IMR-90 (cell line): ENCODE measurements at regions not wholly inside any gene's neighbourhood (a gene's known extent, or its start where the extent isn't known, plus 50 kb on each side); places are given as distances from the start of the nearest gene placed in this dataset.

Experiments
- ATAC-seq: fragments of 200-7000 bp; cut with Tn5 transposase; 2 replicates; pipeline ENCODE4 v1.9.1; 2020; ENCODE audit warnings: low read depth, mild to moderate bottlenecking, moderate library complexity
- BruUV-seq: library from RNA; stranded (reverse); fragments of 400-500 nt; replicated peaks from 2 replicates; lab custom pipeline; 2021; lab: Mats Ljungman, UMichigan
- CTCF ChIA-PET: fragments of 300-600 bp; formaldehyde crosslinking; extraction: SDS; loops from one replicate; lab custom pipeline; 2021; ENCODE audit warnings: antibody characterized with exemption; lab: Yijun Ruan, JAX
- POLR2A ChIA-PET: fragments of 300-600 bp; sonication (Branson Sonifier 250); formaldehyde crosslinking; loops from one replicate; lab custom pipeline; 2022; ENCODE audit warnings: antibody characterized with exemption; ENCODE audit not compliant: unreplicated experiment; lab: Charles Lee
- DNase-seq: peaks from one replicate; pipeline ENCODE4 v3.0.0; 2013
- H2AFZ ChIP-seq: replicated peaks from 2 replicates; pipeline ENCODE3; 2013; ENCODE audit warnings: low read length, mild to moderate bottlenecking; ENCODE audit not compliant: poor library complexity
- H2AK5ac ChIP-seq: 2 replicates; pipeline ENCODE4 v1.6.1; 2013; ENCODE audit warnings: low read depth, low read length, inconsistent platforms
- H2AK9ac ChIP-seq: replicated peaks from 2 replicates; pipeline ENCODE3; 2013; ENCODE audit warnings: mild to moderate bottlenecking, low read depth, low read length, moderate library complexity; ENCODE audit not compliant: poor library complexity
- H2BK120ac ChIP-seq: 2 replicates; pipeline ENCODE4 v1.6.1; 2013; ENCODE audit warnings: low read depth, low read length, inconsistent platforms
- H2BK15ac ChIP-seq: 3 replicates; pipeline ENCODE4 v1.6.1; 2013; ENCODE audit warnings: low read depth, low read length, inconsistent platforms
- H2BK20ac ChIP-seq: 2 replicates; pipeline ENCODE4 v1.6.1; 2013; ENCODE audit warnings: low read depth, mild to moderate bottlenecking, inconsistent platforms, low read length, moderate library complexity
- H2BK5ac ChIP-seq: 2 replicates; pipeline ENCODE4 v1.6.1; 2013; ENCODE audit warnings: mild to moderate bottlenecking, low read depth, low read length, inconsistent platforms; ENCODE audit not compliant: poor library complexity, severe bottlenecking
- H3K14ac ChIP-seq: replicated peaks from 2 replicates; pipeline ENCODE4 v1.6.1; 2013; ENCODE audit warnings: low read depth, low read length, inconsistent platforms
- H3K18ac ChIP-seq: 2 replicates; pipeline ENCODE4 v1.6.1; 2013; ENCODE audit warnings: low read depth, low read length, control low read depth
- H3K23ac ChIP-seq: 2 replicates; pipeline ENCODE4 v1.6.1; 2013; ENCODE audit warnings: low read depth, low read length, inconsistent platforms
- H3K27ac ChIP-seq: 2 replicates; pipeline ENCODE4 v1.5.1; 2013; ENCODE audit warnings: mild to moderate bottlenecking, control low read depth, low read length; ENCODE audit not compliant: insufficient read depth
- H3K27me3 ChIP-seq: 2 replicates; pipeline ENCODE4 v1.6.1; 2013; ENCODE audit warnings: low read length; ENCODE audit not compliant: control insufficient read depth, insufficient read depth
- H3K36me3 ChIP-seq: 2 replicates; pipeline ENCODE4 v1.6.1; 2013; ENCODE audit warnings: low read length, mixed read lengths; ENCODE audit not compliant: control insufficient read depth, insufficient read depth
- H3K4ac ChIP-seq: 2 replicates; pipeline ENCODE4 v1.6.1; 2013; ENCODE audit warnings: low read depth, low read length, inconsistent platforms
- H3K4me1 ChIP-seq: 2 replicates; pipeline ENCODE4 v1.6.1; 2013; ENCODE audit warnings: low read length, mixed read lengths; ENCODE audit not compliant: control insufficient read depth, insufficient read depth
- H3K4me2 ChIP-seq: 2 replicates; pipeline ENCODE4 v1.6.1; 2013; ENCODE audit warnings: low read depth, mild to moderate bottlenecking, control low read depth, low read length, moderate library complexity
- H3K4me3 ChIP-seq: 2 replicates; pipeline ENCODE4 v1.5.1; 2013; ENCODE audit warnings: low read depth, mild to moderate bottlenecking, control low read depth, low read length, moderate library complexity; ENCODE audit not compliant: insufficient read depth
- H3K56ac ChIP-seq: 2 replicates; pipeline ENCODE4 v1.6.1; 2013; ENCODE audit warnings: low read length, inconsistent platforms; ENCODE audit not compliant: insufficient read depth; ENCODE audit errors: extremely low read depth
- H3K79me1 ChIP-seq, 2 experiments: 2 replicates each; pipeline ENCODE4 v1.6.1; 2013; ENCODE audit warnings: low read length in 2 of 2, inconsistent platforms in 1 of 2, low read depth in 1 of 2
- H3K9ac ChIP-seq: 2 replicates; pipeline ENCODE4 v1.6.1; 2013; ENCODE audit warnings: low read depth, low read length, control low read depth
- H3K9me1 ChIP-seq: 2 replicates; pipeline ENCODE4 v1.6.1; 2013; ENCODE audit warnings: low read length, inconsistent platforms; ENCODE audit not compliant: insufficient read depth
- H3K9me3 ChIP-seq: 2 replicates; pipeline ENCODE4 v1.6.1; 2013; ENCODE audit warnings: low read length; ENCODE audit not compliant: control insufficient read depth, insufficient read depth
- H4K20me1 ChIP-seq: 2 replicates; pipeline ENCODE4 v1.6.1; 2013; ENCODE audit warnings: low read length, inconsistent platforms; ENCODE audit not compliant: insufficient read depth
- H4K5ac ChIP-seq: 2 replicates; pipeline ENCODE4 v1.6.1; 2013; ENCODE audit warnings: mild to moderate bottlenecking, low read depth, low read length, control low read depth
- H4K8ac ChIP-seq, 2 experiments: 2 replicates each; pipeline ENCODE4 v1.6.1; 2013; ENCODE audit warnings: low read depth in 2 of 2, low read length in 2 of 2, control low read depth in 1 of 2, inconsistent platforms in 1 of 2
- H4K91ac ChIP-seq: 2 replicates; pipeline ENCODE4 v1.6.1; 2013; ENCODE audit warnings: low read depth, low read length, inconsistent platforms; ENCODE audit not compliant: insufficient read depth
- BHLHE40 ChIP-seq: fragments of 150-350 bp; IDR thresholded peaks from 2 replicates; pipeline ENCODE4 v1.6.1; 2016; ENCODE audit warnings: mild to moderate bottlenecking, low read depth, low read length
- CEBPB ChIP-seq: IDR thresholded peaks from 2 replicates; pipeline ENCODE4 v1.6.1; 2012; ENCODE audit warnings: low read depth, low read length, improper control_type of control experiment
- CHD1 ChIP-seq: IDR thresholded peaks from 2 replicates; pipeline ENCODE4 v1.6.1; 2012; ENCODE audit warnings: low read depth, low read length, improper control_type of control experiment
- FOS ChIP-seq: fragments of 150-350 bp; IDR thresholded peaks from 2 replicates; pipeline ENCODE4 v1.6.1; 2016; ENCODE audit warnings: low read depth, low read length
- MAFK ChIP-seq: IDR thresholded peaks from 2 replicates; pipeline ENCODE4 v1.6.1; 2012; ENCODE audit warnings: low read depth, low read length, improper control_type of control experiment
- MAZ ChIP-seq: IDR thresholded peaks from 2 replicates; pipeline ENCODE4 v1.6.1; 2012; ENCODE audit warnings: low read depth, mild to moderate bottlenecking, low read length, improper control_type of control experiment, moderate library complexity, borderline replicate concordance
- MXI1 ChIP-seq: IDR thresholded peaks from 2 replicates; pipeline ENCODE4 v1.6.1; 2012; ENCODE audit warnings: low read depth, mild to moderate bottlenecking, low read length, moderate library complexity, borderline replicate concordance
- NFE2L2 ChIP-seq: fragments of 150-350 bp; IDR thresholded peaks from 2 replicates; pipeline ENCODE4 v1.6.1; 2016; ENCODE audit warnings: low read depth, mild to moderate bottlenecking, low read length
- POLR2A ChIP-seq: IDR thresholded peaks from 2 replicates; pipeline ENCODE4 v1.6.1; 2012; ENCODE audit warnings: mild to moderate bottlenecking, low read depth, low read length
- RAD21 ChIP-seq: IDR thresholded peaks from 2 replicates; pipeline ENCODE4 v1.6.1; 2012; ENCODE audit warnings: low read length, improper control_type of control experiment
- RCOR1 ChIP-seq: IDR thresholded peaks from 2 replicates; pipeline ENCODE4 v1.6.1; 2012; ENCODE audit warnings: mild to moderate bottlenecking, low read length, improper control_type of control experiment; ENCODE audit not compliant: insufficient replicate concordance
- RFX5 ChIP-seq: IDR thresholded peaks from 2 replicates; pipeline ENCODE4 v1.8.0; 2012; ENCODE audit warnings: low read depth, mild to moderate bottlenecking, low read length, moderate library complexity
- SMC3 ChIP-seq: fragments of 150-350 bp; IDR thresholded peaks from 2 replicates; pipeline ENCODE4 v1.6.1; 2016; ENCODE audit warnings: low read depth, mild to moderate bottlenecking, antibody characterized with exemption, low read length, moderate library complexity
- USF2 ChIP-seq: fragments of 150-350 bp; IDR thresholded peaks from 2 replicates; pipeline ENCODE4 v1.6.1; 2017; ENCODE audit warnings: mild to moderate bottlenecking, antibody characterized with exemption, low read length, low read depth
- WGBS, 2 experiments: methylation state at CpG; one replicate each; pipeline versions ENCODE4 v1.1.5 to v1.1.7; 2013; ENCODE audit warnings: missing lambda C conversion rate in 2 of 2; ENCODE audit not compliant: insufficient read length in 1 of 2; ENCODE audit errors: extremely low coverage in 2 of 2; 5-methylcytosine and 5-hydroxymethylcytosine counted together
- dilution Hi-C: fragments of 300-500 bp; cut with HindIII; formaldehyde crosslinking; loops from one replicate; pipeline ENCODE4 v1.14.3; 2018; ENCODE audit warnings: low sequenced_read_pairs; ENCODE audit not compliant: unreplicated experiment
- in situ Hi-C: fragments of 300-500 bp; cut with MboI; formaldehyde crosslinking; loops from 3 replicates; pipeline ENCODE4 v1.14.3; 2019; ENCODE audit warnings: low sequenced_read_pairs, inconsistent platforms, mixed read lengths
- intact Hi-C: fragments of 100-400 bp; cut with micrococcal nuclease; formaldehyde crosslinking; loops from 2 replicates; pipeline ENCODE4 v1.10.0; 2022
- TF ChIP-seq, protein P1 (sequence below): conservative IDR thresholded peaks from 2 replicates; pipeline ENCODE4 v1.5.1; 2012; ENCODE audit warnings: mild to moderate bottlenecking, low read depth, low read length, improper control_type of control experiment
- TF ChIP-seq, protein P2 (sequence below): fragments of 150-350 bp; IDR thresholded peaks from 2 replicates; pipeline ENCODE4 v1.6.1; 2016; ENCODE audit warnings: low read depth, mild to moderate bottlenecking, low read length, moderate library complexity, borderline replicate concordance

DNA sequence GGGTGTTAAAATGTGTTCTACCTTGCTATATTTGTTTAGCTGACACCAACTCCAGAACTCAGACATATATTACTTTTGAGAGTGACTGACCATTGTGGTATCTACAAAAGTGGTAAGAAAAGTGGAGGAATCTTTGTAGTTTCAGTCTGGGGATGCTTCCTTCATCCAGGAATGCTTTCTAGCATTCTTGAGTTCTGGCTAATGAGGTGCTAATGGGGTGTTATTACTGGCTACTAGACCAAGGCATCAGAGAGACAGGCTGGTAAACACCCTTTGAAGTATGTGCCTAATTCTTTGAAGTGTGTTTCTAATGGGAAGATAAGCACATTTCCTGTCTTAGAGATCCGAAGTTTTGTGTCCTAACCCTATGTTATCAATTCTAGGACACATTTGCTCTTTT is 310.4 kb downstream of the SPRY1 start:
- no peak overlapping the region for H3K9ac ChIP-seq
- peak overlapping the region; percentile 24; the same call in 1 of the 2 replicates for H2BK20ac ChIP-seq
- no peak overlapping the region for H2AFZ ChIP-seq
- no peak overlapping the region for H2AK9ac ChIP-seq
- H3K9me1 ChIP-seq: no peaks in the 10 kb centered on the region; the same call in 1 of the 2 replicates
- peak overlapping the region; percentile 50; the same call in 1 of the 2 replicates for H4K5ac ChIP-seq
- no peaks in the 10 kb centered on the region for H3K79me1 ChIP-seq
- no peak overlapping the region for H2BK120ac ChIP-seq
- H3K27ac ChIP-seq: no peak overlapping the region
- no peak overlapping the region for H3K4ac ChIP-seq
- no peaks in the 10 kb centered on the region; the same call in 1 of the 2 replicates for H3K4me1 ChIP-seq
- in situ Hi-C loops: no loop called here
- no peak overlapping the region for H4K91ac ChIP-seq
- no TSS peak for BruUV-seq
- no CpG with 5 or more reads among the region's 1 CpG for WGBS, 2 experiments
- no peak overlapping the region for H3K56ac ChIP-seq
- no peaks in the 10 kb centered on the region for H4K20me1 ChIP-seq
- no peaks in the 10 kb centered on the region for H3K36me3 ChIP-seq
- intact Hi-C loops: no loop called here
- POLR2A ChIA-PET: no interaction called here
- no peak overlapping the region for H2BK5ac ChIP-seq
- H3K4me2 ChIP-seq: peak overlapping the region; percentile 46; the same call in 1 of the 2 replicates
- CTCF ChIA-PET: no interaction called here
- H4K8ac ChIP-seq: no peak overlapping the region
- DNase-seq (no peak), ATAC-seq (peak; percentile 35)
- H3K9me3 ChIP-seq: peaks cover 13% of the 10 kb centered on the region
- no peak overlapping the region for H3K18ac ChIP-seq
- peak overlapping the region; percentile 24; the same call in 1 of the 3 replicates for H2BK15ac ChIP-seq
- H3K27me3 ChIP-seq: no peaks in the 10 kb centered on the region
- peak overlapping the region; percentile 62; the same call in 1 of the 2 replicates for H3K23ac ChIP-seq
- TF ChIP-seq MAZ: no peak
- TF ChIP-seq MXI1: no peak
- TF ChIP-seq RAD21: no peak
- TF ChIP-seq BHLHE40: no peak
- no peak for TF ChIP-seq NFE2L2
- TF ChIP-seq, protein P1, sequence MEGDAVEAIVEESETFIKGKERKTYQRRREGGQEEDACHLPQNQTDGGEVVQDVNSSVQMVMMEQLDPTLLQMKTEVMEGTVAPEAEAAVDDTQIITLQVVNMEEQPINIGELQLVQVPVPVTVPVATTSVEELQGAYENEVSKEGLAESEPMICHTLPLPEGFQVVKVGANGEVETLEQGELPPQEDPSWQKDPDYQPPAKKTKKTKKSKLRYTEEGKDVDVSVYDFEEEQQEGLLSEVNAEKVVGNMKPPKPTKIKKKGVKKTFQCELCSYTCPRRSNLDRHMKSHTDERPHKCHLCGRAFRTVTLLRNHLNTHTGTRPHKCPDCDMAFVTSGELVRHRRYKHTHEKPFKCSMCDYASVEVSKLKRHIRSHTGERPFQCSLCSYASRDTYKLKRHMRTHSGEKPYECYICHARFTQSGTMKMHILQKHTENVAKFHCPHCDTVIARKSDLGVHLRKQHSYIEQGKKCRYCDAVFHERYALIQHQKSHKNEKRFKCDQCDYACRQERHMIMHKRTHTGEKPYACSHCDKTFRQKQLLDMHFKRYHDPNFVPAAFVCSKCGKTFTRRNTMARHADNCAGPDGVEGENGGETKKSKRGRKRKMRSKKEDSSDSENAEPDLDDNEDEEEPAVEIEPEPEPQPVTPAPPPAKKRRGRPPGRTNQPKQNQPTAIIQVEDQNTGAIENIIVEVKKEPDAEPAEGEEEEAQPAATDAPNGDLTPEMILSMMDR: no peak
- no peak for TF ChIP-seq RCOR1
- no peak for TF ChIP-seq USF2
- no peak for TF ChIP-seq RFX5
- TF ChIP-seq FOS: no peak
- no peak for TF ChIP-seq MAFK
- TF ChIP-seq POLR2A: no peak
- TF ChIP-seq SMC3: no peak
- no peak for TF ChIP-seq CHD1
- TF ChIP-seq, protein P2, sequence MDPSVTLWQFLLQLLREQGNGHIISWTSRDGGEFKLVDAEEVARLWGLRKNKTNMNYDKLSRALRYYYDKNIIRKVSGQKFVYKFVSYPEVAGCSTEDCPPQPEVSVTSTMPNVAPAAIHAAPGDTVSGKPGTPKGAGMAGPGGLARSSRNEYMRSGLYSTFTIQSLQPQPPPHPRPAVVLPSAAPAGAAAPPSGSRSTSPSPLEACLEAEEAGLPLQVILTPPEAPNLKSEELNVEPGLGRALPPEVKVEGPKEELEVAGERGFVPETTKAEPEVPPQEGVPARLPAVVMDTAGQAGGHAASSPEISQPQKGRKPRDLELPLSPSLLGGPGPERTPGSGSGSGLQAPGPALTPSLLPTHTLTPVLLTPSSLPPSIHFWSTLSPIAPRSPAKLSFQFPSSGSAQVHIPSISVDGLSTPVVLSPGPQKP: no peak
- TF ChIP-seq CEBPB: no peak
- no peak overlapping the region; the same call in 1 of the 2 replicates for H3K14ac ChIP-seq
- no peak overlapping the region for H3K4me3 ChIP-seq
- H2AK5ac ChIP-seq: no peak overlapping the region
- dilution Hi-C loops: no loop called here
